ENCODE measurements at regions not wholly inside any gene's neighbourhood (a gene's known extent, or its start where the extent isn't known, plus 50 kb on each side); places are given as distances from the start of the nearest gene placed in this dataset.

DNA sequence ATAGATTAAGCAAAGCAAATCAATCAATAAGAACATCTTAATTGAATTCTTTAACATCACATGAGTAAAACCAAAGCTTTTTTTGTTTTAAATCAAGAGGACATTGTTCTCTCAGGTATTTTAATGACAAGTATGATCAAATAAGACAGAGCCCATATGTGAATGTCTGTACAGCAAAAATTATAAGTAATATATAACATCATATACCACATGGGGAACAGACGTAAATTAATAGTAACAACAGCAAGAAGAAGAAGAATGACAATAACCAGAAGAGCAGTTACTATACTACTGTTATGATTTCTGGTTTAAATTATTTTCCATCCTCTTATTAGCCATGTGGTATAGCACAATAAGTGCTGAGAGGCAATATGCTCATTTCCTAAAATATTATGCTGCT, 335.5 kb downstream of the ADAMTS20 start:
- no peak for ATAC-seq (ENCODE audit: insufficient read depth, low FRiP score)
- Histone ChIP-seq H3K9ac (ENCODE audit: insufficient read depth in 1 of 2, low read length in 2 of 2) (no peak overlapping the region), H3K27me3 (ENCODE audit: control insufficient read depth in 3 of 3, insufficient read depth in 3 of 3, low read length in 2 of 3) (no peaks in the 10 kb centered on the region), H3K27ac (ENCODE audit: low read depth in 1 of 2, low read length in 1 of 2) (no peak overlapping the region), H3K9me3 (ENCODE audit: control insufficient read depth in 4 of 4, insufficient read depth in 3 of 4, low read length in 3 of 4) (no peaks in the 10 kb centered on the region), H3K4me3 (no peak overlapping the region), H3K36me3 (ENCODE audit: control insufficient read depth in 4 of 4, insufficient read depth in 4 of 4, low read length in 4 of 4) (no peaks in the 10 kb centered on the region), H3K4me1 (ENCODE audit: control insufficient read depth in 5 of 5, insufficient read depth in 5 of 5, low read length in 5 of 5) (peaks cover 0 to 36% (median 0%) of the 10 kb centered on the region in 5 donors)
- 93% methylated on average over 1 of the region's 1 CpG for WGBS, 2 donors
- no peak for DNase-seq
- TF ChIP-seq, protein P1, sequence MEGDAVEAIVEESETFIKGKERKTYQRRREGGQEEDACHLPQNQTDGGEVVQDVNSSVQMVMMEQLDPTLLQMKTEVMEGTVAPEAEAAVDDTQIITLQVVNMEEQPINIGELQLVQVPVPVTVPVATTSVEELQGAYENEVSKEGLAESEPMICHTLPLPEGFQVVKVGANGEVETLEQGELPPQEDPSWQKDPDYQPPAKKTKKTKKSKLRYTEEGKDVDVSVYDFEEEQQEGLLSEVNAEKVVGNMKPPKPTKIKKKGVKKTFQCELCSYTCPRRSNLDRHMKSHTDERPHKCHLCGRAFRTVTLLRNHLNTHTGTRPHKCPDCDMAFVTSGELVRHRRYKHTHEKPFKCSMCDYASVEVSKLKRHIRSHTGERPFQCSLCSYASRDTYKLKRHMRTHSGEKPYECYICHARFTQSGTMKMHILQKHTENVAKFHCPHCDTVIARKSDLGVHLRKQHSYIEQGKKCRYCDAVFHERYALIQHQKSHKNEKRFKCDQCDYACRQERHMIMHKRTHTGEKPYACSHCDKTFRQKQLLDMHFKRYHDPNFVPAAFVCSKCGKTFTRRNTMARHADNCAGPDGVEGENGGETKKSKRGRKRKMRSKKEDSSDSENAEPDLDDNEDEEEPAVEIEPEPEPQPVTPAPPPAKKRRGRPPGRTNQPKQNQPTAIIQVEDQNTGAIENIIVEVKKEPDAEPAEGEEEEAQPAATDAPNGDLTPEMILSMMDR (IDR thresholded peaks at IDR 0.05; ENCODE audit: control extremely low read depth, extremely low read depth): no peak

DNA sequence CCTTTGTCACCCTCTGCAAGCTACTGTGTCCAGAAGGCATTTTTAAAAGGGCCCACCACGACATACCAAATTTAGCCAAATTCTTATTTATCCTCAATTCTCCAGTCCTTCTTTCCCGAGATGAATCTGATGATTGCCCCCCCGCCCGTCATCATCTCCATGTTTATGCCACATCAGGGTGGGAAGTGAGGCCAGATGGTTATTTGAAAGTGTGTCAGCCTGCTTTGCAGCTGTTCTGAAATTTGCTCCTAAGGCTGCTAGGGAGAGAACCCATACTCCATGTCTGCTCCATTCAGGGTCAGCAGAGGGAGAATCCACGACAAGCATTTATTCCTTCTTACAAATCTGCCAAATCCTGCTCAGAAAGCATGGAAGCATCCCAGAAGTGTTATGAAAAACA, 337.8 kb downstream of the ADAMTS20 start:
- H3K9me3 ChIP-seq (ENCODE audit: control insufficient read depth in 4 of 4, insufficient read depth in 3 of 4, low read length in 3 of 4): no peaks in the 10 kb centered on the region
- peaks cover 0 to 41% (median 0%) of the 10 kb centered on the region in 5 donors for H3K4me1 ChIP-seq (ENCODE audit: control insufficient read depth in 5 of 5, insufficient read depth in 5 of 5, low read length in 5 of 5)
- H3K4me3 ChIP-seq: no peak overlapping the region
- H3K9ac ChIP-seq (ENCODE audit: insufficient read depth in 1 of 2, low read length in 2 of 2): no peak overlapping the region
- TF ChIP-seq, protein P1 (IDR thresholded peaks at IDR 0.05; ENCODE audit: control extremely low read depth, extremely low read depth): no peak
- no peaks in the 10 kb centered on the region for H3K27me3 ChIP-seq (ENCODE audit: control insufficient read depth in 3 of 3, insufficient read depth in 3 of 3, low read length in 2 of 3)
- ATAC-seq (ENCODE audit: insufficient read depth, low FRiP score) (no peak), DNase-seq (peak; percentile 31 to 79 (median 68))
- WGBS, 2 donors: 80 to 88% methylated on average over 5 of the region's 5 CpGs
- no peak overlapping the region for H3K27ac ChIP-seq (ENCODE audit: low read depth in 1 of 2, low read length in 1 of 2)
- H3K36me3 ChIP-seq (ENCODE audit: control insufficient read depth in 4 of 4, insufficient read depth in 4 of 4, low read length in 4 of 4): no peaks in the 10 kb centered on the region

DNA sequence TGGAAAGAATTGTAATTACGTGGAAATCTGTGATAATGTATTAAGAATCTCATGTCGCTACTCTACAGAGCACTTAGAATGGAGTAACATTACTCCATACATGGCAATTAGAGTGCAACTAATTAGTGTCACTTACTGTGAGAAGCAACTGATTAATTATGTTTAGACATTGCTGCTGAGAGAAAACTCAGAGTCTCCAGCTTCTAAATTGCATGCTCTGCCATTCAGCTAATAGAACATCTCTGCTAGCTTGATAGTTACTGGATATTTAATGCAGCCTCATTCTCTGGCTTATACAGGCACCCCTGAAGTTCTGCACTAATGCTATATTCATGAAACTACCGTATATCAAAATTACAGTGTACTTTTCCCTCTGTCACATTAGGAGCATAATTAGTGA, 338.4 kb downstream of the ADAMTS20 start:
- Histone ChIP-seq H3K27me3 (ENCODE audit: control insufficient read depth in 3 of 3, insufficient read depth in 3 of 3, low read length in 2 of 3) (no peaks in the 10 kb centered on the region), H3K4me1 (ENCODE audit: control insufficient read depth in 5 of 5, insufficient read depth in 5 of 5, low read length in 5 of 5) (peaks cover 0 to 41% (median 0%) of the 10 kb centered on the region in 5 donors), H3K4me3 (no peak overlapping the region), H3K9me3 (ENCODE audit: control insufficient read depth in 4 of 4, insufficient read depth in 3 of 4, low read length in 3 of 4) (no peaks in the 10 kb centered on the region), H3K27ac (ENCODE audit: low read depth in 1 of 2, low read length in 1 of 2) (no peak overlapping the region), H3K36me3 (ENCODE audit: control insufficient read depth in 4 of 4, insufficient read depth in 4 of 4, low read length in 4 of 4) (no peaks in the 10 kb centered on the region), H3K9ac (ENCODE audit: insufficient read depth in 1 of 2, low read length in 2 of 2) (no peak overlapping the region)
- WGBS, 2 donors: 91% methylated on average over 3 of the region's 3 CpGs
- ATAC-seq (ENCODE audit: insufficient read depth, low FRiP score): no peak
- TF ChIP-seq, protein P1 (IDR thresholded peaks at IDR 0.05; ENCODE audit: control extremely low read depth, extremely low read depth): no peak
- DNase-seq: peak in 1 of 3 donors; percentile 22

All from lung (tissue), 11 donors.